GM18868 (cell line): ENCODE measurements at regions not wholly inside any gene's neighbourhood (a gene's known extent, or its start where the extent isn't known, plus 50 kb on each side); places are given as distances from the start of the nearest gene placed in this dataset.
A peak's percentile ranks its signal among the peaks of the same experiment; 100 is the strongest.

ENCODE experiments used
- ATAC-seq: cut with Tn5 transposase; IDR thresholded peaks from one replicate; pipeline ENCODE4 v1.9.1; 2021; ENCODE audit warnings: mild to moderate bottlenecking, moderate library complexity; ENCODE audit not compliant: unreplicated experiment

DNA sequence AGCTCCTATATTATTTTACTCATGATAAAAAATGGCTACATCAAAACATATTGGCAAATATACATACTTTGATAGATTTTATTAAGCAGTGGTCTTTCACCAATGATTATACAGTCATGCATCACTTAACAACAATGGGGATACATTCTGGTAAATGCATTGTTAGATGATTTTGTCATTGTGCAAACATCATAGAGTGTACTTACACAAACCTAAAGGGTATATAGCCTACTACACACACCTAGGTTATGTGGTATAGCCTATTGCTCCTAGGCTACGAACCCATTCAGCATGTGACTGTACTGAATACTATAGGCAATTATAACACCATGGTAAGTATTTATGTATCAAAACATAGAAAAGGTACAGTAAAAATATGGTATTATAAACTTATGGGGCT, 98.9 kb upstream of the IL6 start:
- ATAC-seq, result no peak

GRCh38 chr7:22627136-22627535, 99.9 kb upstream of the IL6 start:
- ATAC-seq, result no peak

DNA sequence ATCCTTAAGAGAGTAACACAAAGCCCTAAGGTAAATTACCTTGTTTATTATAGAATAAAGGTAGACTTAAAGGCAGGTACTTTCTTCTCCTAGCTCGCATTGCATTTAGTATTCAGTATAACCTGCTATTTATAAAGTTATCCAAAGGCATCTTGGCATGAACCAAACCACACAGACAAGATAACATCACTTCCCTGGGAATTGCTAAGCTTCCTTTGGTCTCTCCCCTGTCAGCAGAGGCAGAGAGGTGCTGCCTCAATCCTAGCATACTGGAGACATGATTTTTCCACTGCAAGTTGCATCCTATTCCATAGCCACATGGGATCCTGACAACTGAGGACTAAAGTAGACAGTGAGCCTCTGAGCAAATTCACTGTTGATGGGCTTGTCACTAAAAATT, 101.7 kb upstream of the IL6 start:
- ATAC-seq, result no peak

- no peak for ATAC-seq
Observed at GRCh38 chr7:22624781-22625180, 102.2 kb upstream of the IL6 start.

DNA sequence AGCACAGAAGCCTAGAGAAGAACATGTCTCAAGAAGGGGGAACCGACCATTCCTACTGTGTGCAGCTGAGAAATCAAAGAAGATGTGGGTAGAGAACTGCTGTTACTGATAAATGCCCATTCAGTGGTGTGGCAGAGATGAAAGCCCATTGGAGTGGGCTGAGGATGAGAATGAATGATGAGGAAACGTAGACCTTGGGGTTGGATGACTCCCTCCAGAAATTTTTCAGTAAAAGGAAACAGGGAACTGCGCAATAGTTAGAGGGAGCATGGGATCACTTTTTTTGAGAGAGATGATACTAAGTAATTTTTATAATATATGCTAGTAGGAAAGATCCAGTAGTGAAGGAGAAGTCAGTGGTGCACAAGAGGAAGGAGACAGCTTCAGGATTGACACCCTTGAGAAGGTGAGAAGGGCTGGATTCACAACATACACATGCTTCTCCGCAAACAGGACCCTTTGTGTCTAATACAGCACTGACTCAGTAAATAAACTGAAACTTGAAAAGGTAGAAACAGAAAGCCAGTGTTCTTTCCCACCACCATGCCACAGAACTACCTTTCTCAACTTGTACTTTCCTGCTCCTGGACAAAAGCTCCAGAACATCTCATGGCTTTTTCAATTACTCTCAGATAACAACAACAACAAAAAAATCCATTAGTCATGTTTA, 104.7 kb upstream of the IL6 start:
- ATAC-seq, result peak; percentile 50

DNA sequence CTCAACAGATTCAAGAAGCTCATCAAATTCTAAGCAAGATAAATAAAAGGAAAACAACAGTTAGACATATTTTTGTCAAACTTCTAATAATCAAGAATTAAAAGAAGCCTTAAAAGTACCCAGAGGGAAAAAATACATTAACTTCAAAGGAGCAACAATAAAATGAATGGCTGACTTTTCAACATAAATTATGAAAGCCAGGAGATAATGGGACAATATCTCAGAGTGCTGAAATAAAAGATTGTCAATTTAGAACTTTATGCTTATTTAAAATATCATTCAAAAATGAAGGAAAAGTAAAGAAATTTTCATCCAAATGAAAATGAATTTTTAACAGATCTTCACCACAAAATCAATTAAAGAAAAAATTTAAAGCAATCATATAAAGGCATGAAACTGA, 108.5 kb upstream of the IL6 start:
- ATAC-seq, result no peak

- no peak for ATAC-seq
Observed at GRCh38 chr7:22617166-22617565, 109.8 kb upstream of the IL6 start.

GRCh38 chr7:22613496-22613895, 113.5 kb upstream of the IL6 start:
- no peak for ATAC-seq

DNA sequence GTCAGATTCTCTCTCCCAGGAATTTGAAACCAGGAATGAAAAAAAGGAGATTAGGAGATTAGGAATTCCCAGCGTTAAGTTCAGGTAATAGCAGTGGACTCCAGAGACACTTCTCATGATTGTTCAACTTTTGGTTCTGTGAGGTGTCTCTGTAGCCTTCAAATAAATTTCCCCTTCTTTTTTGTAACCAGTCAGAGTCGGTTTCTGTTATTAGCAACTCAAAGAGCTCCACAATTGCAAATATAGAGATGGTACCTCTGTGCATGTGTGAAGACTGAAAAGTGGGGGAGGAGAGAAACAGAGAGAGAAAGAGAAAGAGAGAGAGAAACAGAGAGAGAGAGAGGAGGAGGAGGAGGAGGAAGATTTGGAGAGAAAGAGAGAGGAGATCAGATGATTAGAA, 112.8 kb upstream of the STEAP1B start:
- no peak for ATAC-seq

DNA sequence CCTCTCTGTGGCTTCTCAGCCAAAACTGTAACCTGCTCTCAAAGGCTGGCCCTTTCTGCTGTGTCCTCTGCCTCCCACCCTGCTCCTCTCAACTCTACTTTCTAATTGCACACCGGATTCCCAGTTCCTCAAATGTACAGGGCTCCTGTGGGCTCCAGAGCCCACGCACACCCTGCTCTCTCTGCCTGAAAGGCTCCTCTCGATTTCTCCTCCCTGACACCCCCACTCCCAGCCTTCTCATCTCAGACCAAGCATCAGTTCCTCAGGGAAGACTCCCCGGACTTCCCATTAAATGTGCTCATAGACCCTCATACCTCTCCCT, 111.7 kb upstream of the STEAP1B start:
- ATAC-seq, result no peak

DNA sequence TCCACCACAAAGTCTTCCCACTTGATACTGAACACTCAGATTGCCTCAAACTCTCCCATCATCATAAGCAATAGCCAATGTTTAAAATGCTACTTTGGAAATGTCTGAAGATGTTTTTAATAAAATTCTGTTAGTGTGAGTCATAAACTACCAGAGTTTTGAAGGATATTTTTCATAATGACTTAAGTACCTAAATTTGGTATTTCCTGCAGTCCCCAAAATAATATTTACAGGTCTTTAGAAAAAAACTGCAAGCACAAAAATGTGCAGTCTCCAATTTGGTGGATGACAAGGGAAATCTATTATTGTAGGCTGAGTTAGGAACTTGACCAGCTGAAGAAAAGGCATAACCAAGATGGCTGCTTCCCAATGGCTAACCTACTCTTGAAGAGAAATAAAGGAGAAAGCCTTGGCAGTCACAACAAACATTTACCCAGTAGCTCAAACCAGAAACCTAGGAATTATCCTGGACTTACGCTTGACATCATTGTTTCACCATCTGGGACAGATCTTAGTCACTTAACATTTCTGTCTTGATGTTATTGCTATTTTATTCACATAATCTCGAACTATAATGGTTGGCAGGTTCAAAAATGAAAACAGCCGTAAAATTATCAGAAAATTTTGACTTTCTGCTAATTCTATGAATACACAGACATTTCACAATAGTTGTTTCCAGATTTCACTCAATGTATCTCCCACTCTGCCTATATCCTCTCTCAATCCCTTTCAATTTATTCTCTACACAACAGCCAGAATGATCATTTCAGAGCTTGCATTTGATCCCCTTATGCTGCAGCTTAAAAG, 111.2 kb upstream of the STEAP1B start:
- no peak for ATAC-seq

DNA sequence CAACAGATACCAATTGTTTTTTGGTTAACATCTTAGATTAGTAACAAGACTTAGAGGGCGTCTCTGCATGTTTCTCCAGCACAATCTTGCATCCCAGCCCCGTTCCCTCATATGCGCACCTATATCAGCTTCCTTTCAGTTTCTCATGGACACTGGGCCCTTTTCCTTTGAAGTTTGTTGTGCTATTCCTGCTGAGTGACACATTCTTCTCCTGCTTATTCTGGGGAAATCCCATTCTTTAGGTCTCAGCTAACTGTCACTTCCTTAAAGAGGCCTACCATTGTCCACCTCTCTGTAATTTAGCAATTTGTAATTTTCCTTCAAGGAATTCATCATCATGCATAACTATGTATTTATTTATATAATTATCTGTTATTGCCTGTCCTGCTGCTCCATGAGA, 110.3 kb upstream of the STEAP1B start:
- no peak for ATAC-seq

DNA sequence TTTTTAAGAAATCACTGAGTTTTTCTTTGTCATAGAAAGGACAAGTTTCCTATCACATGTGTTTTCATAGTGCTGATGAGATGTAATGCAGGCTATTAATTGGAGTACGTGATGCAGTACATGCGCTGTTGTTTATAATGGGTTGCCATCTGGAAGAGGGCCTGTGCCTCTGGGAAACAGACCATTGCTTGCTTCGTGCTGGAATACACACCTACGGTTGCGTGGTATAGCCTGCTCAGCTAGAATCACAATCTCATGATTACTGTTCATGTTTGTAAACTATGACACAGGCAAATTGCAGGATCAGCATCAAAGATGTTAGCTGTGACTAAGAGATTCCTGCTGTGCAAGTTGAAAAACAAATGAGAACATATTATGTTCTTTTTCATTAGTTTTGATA, 107.2 kb upstream of the STEAP1B start:
- no peak for ATAC-seq

- ATAC-seq, result no peak
Observed at GRCh38 chr7:22604246-22604645, 104.3 kb upstream of the STEAP1B start.

GRCh38 chr7:22601812-22602565, 102.0 kb upstream of the STEAP1B start:
- no peak for ATAC-seq

- ATAC-seq, result no peak
Observed at GRCh38 chr7:22601408-22601807, 101.4 kb upstream of the STEAP1B start.

GRCh38 chr7:22601003-22601402, 101.0 kb upstream of the STEAP1B start:
- ATAC-seq, result no peak

DNA sequence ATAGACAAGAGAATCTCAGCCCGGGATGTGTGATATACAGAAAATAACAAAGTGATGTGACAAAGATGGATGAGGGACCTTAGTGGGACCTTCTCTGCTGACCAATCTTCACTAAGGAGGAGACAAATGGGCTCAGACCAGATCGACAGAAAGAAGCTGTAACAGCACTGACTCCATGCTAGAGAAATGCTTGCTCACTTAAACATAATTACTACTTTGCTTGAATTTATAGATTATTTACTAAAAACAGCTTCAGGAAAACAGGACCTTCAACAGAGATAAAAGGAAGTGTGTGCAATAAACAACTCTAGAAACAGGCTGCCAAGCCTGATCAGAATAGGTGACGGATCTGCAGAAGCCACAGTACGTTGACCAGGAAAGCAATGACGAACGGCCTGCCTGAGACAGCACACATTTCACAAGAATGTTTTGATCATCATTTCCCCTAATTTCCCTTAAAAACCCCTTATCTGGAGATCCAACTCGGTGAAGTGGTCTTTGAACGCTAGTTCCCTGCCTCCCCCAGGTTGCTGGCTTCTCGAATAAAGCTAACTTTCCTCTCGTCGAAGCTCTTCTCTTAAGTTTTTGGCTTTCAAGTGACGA, 98.4 kb upstream of the STEAP1B start:
- ATAC-seq, result no peak

DNA sequence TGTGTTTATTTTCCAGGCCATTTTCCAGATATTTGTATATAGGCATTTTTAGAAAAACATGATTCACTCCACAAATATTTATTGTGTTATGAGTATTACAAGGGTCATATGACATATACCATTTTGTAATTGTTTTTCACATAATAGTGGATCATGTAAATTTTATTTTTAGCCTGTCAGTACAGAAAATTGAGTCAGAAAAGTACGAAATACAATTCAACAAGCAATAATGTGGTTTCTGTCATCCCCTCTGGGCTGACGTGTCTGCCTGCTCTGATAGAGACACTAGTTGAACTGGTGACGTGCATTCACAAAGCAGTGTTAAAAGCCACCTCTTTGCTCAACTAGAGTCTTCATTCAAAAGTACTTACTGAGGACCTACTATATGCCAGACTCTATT, 97.9 kb upstream of the STEAP1B start:
- no peak for ATAC-seq

- ATAC-seq, result no peak
Observed at GRCh38 chr7:22596763-22597400, 96.9 kb upstream of the STEAP1B start.

GRCh38 chr7:22594020-22594419, 94.0 kb upstream of the STEAP1B start:
- ATAC-seq, result no peak
